Uterus (tissue), 2 donors: ENCODE measurements at regions not wholly inside any gene's neighbourhood (a gene's known extent, or its start where the extent isn't known, plus 50 kb on each side); places are given as distances from the start of the nearest gene placed in this dataset.

Source experiments
- POLR2A ChIP-seq, 2 donors: fragments of 450-650 bp; IDR thresholded peaks; one replicate each; pipeline ENCODE4 v1.6.1; 2016; ENCODE audit warnings: antibody characterized with exemption in 2 of 2, mild to moderate bottlenecking in 1 of 2, moderate library complexity in 1 of 2
- TF ChIP-seq, protein P1 (sequence below), 4 experiments: fragments of 200-600 bp in 2 of 4; fragments of 450-650 bp in 2 of 4; sonication (generic) in 2 of 4; IDR thresholded peaks; one replicate each; pipeline ENCODE4 v1.5.1; 2016 to 2019; ENCODE audit warnings: antibody characterized with exemption in 4 of 4, mild to moderate bottlenecking in 2 of 4, moderate library complexity in 1 of 4

DNA sequence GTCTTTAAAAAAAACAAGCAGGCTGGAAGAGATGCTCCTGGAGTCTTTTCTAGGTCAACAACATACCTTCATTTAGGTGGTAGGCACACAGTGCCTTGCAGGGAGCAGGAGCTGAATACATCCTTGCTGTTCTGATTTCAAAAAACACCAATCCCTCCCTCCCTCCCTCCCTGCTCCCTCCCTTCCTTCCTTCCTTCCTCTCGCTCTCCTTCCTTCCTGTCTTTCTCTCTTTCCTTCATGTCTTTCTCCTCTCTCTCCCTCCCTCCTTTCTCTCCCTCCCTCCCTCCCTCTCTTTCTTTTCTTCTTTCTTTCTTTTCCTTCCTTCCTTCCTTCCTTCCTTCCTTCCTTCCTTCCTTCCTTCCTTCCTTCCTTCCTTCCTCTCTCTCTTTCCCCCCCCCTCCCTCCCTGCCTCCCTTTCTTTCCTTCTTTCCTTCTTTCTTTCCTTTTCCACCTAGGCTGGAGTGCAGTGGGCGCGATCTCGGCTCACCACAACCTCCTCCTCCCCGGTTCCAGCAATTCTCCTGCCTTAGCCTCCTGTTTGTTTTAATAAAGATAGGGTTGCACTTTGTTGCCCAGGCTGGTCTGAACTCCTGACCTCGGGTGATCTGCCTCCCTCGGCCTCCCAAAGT, 245.1 kb downstream of the MIAT start:
- TF ChIP-seq, protein P1, sequence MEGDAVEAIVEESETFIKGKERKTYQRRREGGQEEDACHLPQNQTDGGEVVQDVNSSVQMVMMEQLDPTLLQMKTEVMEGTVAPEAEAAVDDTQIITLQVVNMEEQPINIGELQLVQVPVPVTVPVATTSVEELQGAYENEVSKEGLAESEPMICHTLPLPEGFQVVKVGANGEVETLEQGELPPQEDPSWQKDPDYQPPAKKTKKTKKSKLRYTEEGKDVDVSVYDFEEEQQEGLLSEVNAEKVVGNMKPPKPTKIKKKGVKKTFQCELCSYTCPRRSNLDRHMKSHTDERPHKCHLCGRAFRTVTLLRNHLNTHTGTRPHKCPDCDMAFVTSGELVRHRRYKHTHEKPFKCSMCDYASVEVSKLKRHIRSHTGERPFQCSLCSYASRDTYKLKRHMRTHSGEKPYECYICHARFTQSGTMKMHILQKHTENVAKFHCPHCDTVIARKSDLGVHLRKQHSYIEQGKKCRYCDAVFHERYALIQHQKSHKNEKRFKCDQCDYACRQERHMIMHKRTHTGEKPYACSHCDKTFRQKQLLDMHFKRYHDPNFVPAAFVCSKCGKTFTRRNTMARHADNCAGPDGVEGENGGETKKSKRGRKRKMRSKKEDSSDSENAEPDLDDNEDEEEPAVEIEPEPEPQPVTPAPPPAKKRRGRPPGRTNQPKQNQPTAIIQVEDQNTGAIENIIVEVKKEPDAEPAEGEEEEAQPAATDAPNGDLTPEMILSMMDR (IDR thresholded peaks at IDR 0.05), result no peak
- no peak for TF ChIP-seq POLR2A (IDR thresholded peaks at IDR 0.05)
